ENCODE measurements at regions not wholly inside any gene's neighbourhood (a gene's known extent, or its start where the extent isn't known, plus 50 kb on each side); places are given as distances from the start of the nearest gene placed in this dataset.

DNA sequence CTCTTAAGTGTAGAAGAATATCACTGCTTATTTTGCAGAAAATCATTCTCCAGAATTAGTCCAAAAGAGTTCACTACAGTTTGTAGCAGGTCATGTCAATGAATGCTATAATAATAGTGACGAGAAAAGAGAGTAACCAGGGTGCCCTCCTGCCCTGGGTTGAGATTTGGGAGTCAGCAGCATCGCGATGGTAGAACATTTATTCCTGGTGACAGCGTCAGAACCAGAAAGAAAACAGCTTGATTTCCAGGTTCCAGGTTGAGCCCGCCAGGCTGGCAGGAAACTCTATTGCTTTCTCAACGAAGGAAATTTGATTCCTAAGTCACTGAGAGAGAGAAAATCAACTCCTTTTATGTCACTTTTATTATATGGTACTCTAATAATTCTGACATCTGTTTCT lies 550.3 kb downstream of the QKI start:
- DNase-seq (ENCODE audit: low read depth, low spot score): no peak
- in situ Hi-C loops (cut with HindIII; ENCODE audit: low pct_unique_long_range_greater_than_20kb, low sequenced_read_pairs): no loop called here

DNA sequence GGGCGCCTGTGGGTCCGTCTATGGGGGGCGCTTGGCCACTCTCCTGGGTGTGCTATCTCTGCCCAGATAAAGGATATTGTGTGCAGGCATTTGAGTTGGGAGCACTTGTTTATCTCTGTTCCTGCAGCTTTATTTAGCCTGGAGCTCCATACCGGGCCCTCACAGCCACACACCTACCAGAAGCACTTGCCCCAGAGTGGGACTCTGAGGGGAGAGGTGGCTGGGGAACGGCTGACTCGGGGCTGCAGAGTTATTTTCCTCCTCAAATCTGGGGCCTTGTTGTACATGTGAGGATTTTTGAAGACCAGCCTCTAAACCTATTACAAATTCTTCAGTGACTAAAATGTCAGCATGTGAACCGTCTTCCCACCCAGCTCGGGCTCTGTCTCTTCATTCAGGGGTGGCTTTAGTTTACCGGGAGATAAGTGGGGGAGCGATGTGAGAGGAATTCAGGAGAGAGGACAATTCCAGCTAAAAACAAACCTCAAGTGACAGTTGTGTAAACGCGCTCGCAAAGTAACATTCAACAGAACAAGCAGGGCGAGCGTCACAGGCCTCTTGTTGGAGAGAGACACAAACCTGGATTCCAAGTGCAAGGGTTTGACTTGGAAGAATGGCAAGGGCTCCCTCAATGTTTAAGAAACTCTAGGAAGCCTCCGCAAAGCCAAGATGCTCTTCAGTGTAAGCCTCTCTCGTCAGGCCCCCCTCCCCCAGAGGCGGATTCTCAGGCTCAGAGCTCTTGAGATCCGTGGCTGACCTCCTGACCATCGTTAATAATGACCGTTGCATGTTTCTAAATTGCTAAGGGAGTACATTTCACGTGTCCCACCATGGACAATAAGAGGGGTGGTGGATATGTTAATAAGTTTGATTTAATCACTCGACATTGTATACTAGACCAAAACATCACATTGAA lies 548.9 kb downstream of the QKI start:
- in situ Hi-C loops (cut with HindIII; ENCODE audit: low pct_unique_long_range_greater_than_20kb, low sequenced_read_pairs): no loop called here
- DNase-seq (ENCODE audit: low read depth, low spot score): no peak

DNA sequence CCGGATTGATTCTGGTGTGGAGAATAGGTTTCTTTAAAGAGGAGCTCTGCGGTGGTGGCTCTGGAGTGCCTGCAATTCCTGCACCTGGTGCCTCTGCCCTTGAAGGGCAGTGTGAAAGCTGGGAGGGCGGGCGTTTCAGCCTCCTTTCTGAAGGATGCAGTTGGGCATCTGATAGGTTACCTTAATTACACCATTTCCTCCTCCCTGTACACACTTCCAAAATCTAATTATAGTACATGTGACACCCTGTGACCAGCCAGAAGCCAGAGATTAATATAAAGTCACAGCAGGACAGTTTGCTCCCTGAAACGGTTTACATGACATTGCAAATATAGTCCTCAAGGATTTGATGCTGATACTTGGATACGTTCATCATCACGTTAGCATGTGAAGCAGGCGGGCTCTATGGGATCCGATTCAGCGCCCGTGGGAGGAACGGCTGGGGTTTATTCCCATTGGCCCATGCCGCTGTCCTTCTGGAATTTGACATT lies 548.2 kb downstream of the QKI start:
- no peak for DNase-seq (ENCODE audit: low read depth, low spot score)
- in situ Hi-C loops (cut with HindIII; ENCODE audit: low pct_unique_long_range_greater_than_20kb, low sequenced_read_pairs): no loop called here

- DNase-seq (ENCODE audit: low read depth, low spot score): no peak
- in situ Hi-C loops (cut with HindIII; ENCODE audit: low pct_unique_long_range_greater_than_20kb, low sequenced_read_pairs): no loop called here
Measured at GRCh38 chr6:163960128-163960527, 545.6 kb downstream of the QKI start.

DNA sequence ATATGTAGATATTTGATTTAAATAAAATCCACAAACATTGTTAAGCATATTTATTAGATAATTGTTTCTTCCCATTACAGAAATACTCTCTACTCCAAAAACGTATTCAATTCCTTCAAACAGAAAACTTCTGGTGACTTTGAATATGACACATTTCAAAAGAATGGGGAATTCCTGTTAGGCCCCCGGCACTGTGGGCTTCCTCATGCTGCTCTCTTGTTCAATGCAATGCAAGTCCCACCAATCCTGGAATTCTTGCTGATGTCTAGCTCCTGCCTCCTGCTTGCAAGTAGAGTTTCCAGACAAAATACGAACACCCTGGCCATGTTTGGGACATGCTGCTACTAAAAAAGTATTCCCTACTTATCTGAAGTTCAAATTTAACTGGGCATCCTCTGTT lies 544.1 kb downstream of the QKI start:
- no peak for DNase-seq (ENCODE audit: low read depth, low spot score)
- in situ Hi-C loops (cut with HindIII; ENCODE audit: low pct_unique_long_range_greater_than_20kb, low sequenced_read_pairs): no loop called here

DNA sequence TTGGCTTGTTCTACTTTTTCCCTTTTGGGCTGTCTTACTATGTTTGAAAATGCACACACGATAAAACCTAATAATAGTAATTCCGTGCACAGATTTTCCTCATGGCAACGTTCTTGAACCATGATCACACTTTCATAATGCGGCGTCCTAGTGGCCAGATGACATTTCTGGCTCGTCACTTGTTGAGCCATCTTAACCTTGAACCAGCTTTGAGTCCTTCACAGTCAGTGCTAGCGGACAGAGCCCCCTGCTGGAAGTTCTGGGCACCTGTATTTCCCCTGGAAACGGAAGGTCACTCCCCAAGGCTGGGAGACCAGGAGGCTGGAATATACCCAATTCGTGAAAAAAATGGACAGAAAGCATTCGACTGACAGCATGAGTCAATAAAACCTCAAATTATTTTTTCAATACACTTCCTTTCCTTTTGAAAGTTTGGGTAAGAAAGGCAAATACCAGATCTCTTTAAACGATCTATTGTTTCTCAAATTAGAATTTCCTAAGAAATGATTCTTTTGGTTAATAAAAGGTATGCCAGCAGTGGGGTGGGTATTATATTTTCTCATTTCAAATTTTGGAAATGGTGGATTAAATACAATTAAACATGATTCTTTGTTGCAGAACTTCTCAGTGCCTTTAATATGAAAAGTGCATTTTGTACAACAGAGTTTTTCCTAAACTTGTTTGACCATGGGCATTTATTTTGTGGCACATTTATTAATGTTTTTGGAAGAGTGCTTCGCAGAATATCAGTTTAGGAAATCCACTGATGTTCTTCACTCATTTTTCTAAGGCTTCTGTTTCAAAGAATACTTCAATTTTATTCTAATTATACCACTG lies 542.3 kb downstream of the QKI start:
- in situ Hi-C loops (cut with HindIII; ENCODE audit: low pct_unique_long_range_greater_than_20kb, low sequenced_read_pairs): no loop called here
- peak; percentile 89 for DNase-seq (ENCODE audit: low read depth, low spot score)

DNA sequence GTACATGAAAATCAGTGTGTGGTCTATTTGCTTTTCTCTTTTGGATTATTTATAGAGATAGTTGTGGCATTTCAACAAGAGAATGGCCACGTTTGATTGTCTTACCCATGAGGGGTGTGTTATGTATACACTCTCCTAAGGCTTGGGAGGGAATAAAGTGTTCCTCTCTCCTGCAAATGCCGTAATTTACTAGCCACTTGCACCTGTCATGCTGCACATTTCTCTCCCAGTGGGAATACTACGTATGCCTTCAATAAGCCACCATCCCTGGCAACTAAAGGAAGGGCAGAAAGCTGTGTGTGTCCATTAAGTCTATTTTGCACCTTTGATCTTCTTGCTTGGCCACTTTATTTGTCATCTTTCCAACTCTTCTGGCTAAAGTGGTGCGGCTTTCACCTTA lies 541.2 kb downstream of the QKI start:
- DNase-seq (ENCODE audit: low read depth, low spot score): no peak
- in situ Hi-C loops (cut with HindIII; ENCODE audit: low pct_unique_long_range_greater_than_20kb, low sequenced_read_pairs): no loop called here

- in situ Hi-C loops (cut with HindIII; ENCODE audit: low pct_unique_long_range_greater_than_20kb, low sequenced_read_pairs): no loop called here
- DNase-seq (ENCODE audit: low read depth, low spot score): no peak
Measured at GRCh38 chr6:163955096-163955495, 540.6 kb downstream of the QKI start.

DNA sequence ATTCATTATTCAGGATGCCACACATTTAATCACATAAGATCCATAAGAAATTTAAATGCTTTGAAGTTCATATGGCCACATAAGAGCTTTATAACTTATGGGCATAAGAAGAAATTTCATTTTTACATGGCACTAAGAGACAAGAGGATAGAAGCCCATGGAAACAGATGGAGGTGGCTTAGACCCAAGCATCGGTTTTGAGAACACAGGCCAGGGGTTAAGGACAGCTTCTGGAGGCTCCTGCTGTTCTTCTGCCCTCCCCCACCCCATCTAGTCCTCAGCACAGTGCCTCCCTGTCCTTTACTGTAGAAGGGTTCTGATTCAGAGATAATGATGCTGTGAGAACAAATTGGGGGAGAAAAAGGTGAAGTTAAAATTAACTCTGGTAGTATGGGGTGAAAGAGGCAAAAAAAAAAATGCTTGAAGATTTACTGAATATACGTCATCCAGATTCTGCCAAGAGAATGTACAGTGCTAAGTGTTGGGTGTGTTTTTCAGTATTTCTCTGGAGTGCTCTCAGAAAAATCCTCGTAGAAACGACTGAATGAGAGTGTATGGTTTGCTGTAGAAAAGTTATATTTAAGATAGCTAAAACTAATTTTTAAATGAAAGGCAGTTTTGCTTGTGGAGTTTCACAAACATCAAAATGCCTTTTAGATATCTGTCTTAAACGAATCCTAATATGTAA lies 539.7 kb downstream of the QKI start:
- no peak for DNase-seq (ENCODE audit: low read depth, low spot score)
- in situ Hi-C loops (cut with HindIII; ENCODE audit: low pct_unique_long_range_greater_than_20kb, low sequenced_read_pairs): no loop called here

DNA sequence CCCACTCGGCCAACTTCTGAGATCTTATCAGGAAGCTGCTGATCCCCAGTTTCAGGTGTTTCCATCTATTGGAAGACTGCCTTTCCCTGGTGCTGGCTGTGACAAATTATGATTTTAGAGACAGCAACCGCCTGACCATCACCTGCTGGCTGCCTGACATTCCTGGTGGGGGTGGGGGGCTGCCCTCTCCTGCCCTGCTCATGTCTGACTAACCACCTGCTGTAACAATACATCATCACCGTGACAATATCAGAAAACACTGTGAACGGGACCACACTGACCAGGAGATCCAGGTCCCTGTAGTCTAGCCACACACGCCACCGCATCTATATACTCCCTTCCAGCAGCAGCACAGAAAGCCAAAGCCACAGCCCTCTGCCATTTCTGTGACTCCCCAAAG lies 537.5 kb downstream of the QKI start:
- no peak for DNase-seq (ENCODE audit: low read depth, low spot score)

GRCh38 chr6:163951326-163951725 lies 536.8 kb downstream of the QKI start:
- no peak for DNase-seq (ENCODE audit: low read depth, low spot score)
- in situ Hi-C loops (cut with HindIII; ENCODE audit: low pct_unique_long_range_greater_than_20kb, low sequenced_read_pairs): no loop called here

More for the DNA sequence above, 537.5 kb downstream of the QKI start:
- in situ Hi-C loops (cut with HindIII; ENCODE audit: low pct_unique_long_range_greater_than_20kb, low sequenced_read_pairs): no loop called here

- in situ Hi-C loops (cut with HindIII; ENCODE audit: low pct_unique_long_range_greater_than_20kb, low sequenced_read_pairs): no loop called here
- no peak for DNase-seq (ENCODE audit: low read depth, low spot score)
Measured at GRCh38 chr6:163950159-163950558, 535.6 kb downstream of the QKI start.

DNA sequence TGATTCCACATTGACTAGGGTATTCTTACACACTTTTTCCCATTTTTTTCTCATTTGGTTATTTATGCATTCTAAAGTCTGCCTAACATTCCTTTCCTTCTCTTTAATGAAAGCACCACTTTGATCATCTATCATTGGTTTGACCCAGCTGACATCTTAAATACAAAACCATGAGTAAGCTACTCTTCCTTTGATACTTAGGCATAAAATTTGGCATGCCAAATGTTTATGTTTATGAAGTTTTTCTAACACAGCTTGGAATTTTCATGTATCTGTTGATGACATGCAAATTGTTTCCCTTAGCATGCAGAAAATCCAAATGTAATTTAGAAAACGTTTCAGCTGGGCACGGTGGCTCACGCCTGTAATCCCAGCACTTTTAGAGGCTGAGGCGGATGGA lies 534.9 kb downstream of the QKI start:
- DNase-seq (ENCODE audit: low read depth, low spot score): no peak
- in situ Hi-C loops (cut with HindIII; ENCODE audit: low pct_unique_long_range_greater_than_20kb, low sequenced_read_pairs): no loop called here

DNA sequence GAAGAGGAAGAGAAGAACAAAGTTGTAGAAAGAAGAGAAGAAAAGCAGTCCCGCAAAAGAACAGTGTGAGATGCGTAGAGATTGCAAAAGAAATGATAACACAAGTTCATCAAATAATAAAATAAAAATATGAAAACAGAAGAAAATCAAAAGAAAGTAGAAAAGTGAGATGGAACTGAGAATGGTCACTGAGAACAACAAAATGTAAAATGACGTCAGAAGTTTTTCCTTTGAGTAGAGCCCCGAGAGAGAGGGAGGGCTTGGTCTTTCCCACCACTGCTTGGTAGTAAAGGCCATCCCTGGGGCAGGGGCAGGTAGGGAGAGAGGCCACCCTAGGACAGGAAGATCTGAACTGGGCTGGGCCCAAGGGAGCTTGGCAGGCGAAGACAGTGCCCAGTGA lies 533.7 kb downstream of the QKI start:
- DNase-seq (ENCODE audit: low read depth, low spot score): no peak
- in situ Hi-C loops (cut with HindIII; ENCODE audit: low pct_unique_long_range_greater_than_20kb, low sequenced_read_pairs): no loop called here

- in situ Hi-C loops (cut with HindIII; ENCODE audit: low pct_unique_long_range_greater_than_20kb, low sequenced_read_pairs): no loop called here
- DNase-seq (ENCODE audit: low read depth, low spot score): no peak
Measured at GRCh38 chr6:163947276-163947675, 532.8 kb downstream of the QKI start.

DNA sequence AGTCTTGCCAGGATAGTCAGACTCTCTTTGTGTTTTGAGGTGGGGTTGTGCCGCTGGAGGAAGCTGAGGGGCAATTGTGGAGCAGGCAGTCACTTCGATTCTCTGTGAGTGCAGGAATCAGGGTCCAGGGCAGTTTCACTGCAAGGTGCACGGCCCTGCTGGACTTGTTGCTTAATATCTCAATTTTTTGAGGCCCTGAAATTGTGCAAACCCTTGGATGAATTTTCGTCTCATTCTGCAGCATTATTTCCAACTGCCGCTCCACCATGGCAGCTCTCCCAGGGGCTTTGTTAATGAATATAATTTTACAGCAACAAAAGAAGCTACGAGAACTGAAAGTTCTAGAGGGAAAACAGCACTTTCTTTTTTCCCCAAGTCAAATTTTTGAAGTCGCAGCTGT lies 531.9 kb downstream of the QKI start:
- in situ Hi-C loops (cut with HindIII; ENCODE audit: low pct_unique_long_range_greater_than_20kb, low sequenced_read_pairs): no loop called here
- DNase-seq (ENCODE audit: low read depth, low spot score): no peak

GRCh38 chr6:163945808-163946207 lies 531.3 kb downstream of the QKI start:
- DNase-seq (ENCODE audit: low read depth, low spot score): no peak
- in situ Hi-C loops (cut with HindIII; ENCODE audit: low pct_unique_long_range_greater_than_20kb, low sequenced_read_pairs): no loop called here

GRCh38 chr6:163944897-163945296 lies 530.4 kb downstream of the QKI start:
- DNase-seq (ENCODE audit: low read depth, low spot score): no peak
- in situ Hi-C loops (cut with HindIII; ENCODE audit: low pct_unique_long_range_greater_than_20kb, low sequenced_read_pairs): no loop called here
